AG09319 (cell line): ENCODE measurements at regions not wholly inside any gene's neighbourhood (a gene's known extent, or its start where the extent isn't known, plus 50 kb on each side); places are given as distances from the start of the nearest gene placed in this dataset.

Source experiments
- DNase-seq: peaks from one replicate; pipeline ENCODE4 v3.0.0-alpha.2; 2010; ENCODE audit warnings: low read depth; ENCODE audit errors: extremely low read depth
- CTCF ChIP-seq: IDR thresholded peaks from 2 replicates; pipeline ENCODE4 v1.5.1; 2011; ENCODE audit warnings: low read depth, mild to moderate bottlenecking, inconsistent platforms, low read length, moderate library complexity

- TF ChIP-seq CTCF = no peak
- DNase-seq = no peak
These were observed 135.8 kb upstream of the TRPC7 start for GRCh38 chr5:136501133-136501532.

GRCh38 chr5:136492587-136492986, 127.2 kb upstream of the TRPC7 start:
- TF ChIP-seq CTCF = no peak
- no peak for DNase-seq

- no peak for DNase-seq
- TF ChIP-seq CTCF = no peak
These were observed 126.5 kb upstream of the TRPC7 start for GRCh38 chr5:136491806-136492205.

GRCh38 chr5:136484808-136485325, 119.5 kb upstream of the TRPC7 start:
- DNase-seq = no peak
- TF ChIP-seq CTCF = no peak

- no peak for TF ChIP-seq CTCF
- DNase-seq = no peak
These were observed 116.9 kb upstream of the TRPC7 start for GRCh38 chr5:136482206-136482605.

- no peak for TF ChIP-seq CTCF
- no peak for DNase-seq
These were observed 109.1 kb upstream of the TRPC7 start for GRCh38 chr5:136474466-136474865.

GRCh38 chr5:136467632-136468031, 102.3 kb upstream of the TRPC7 start:
- TF ChIP-seq CTCF = no peak
- no peak for DNase-seq

- no peak for DNase-seq
- no peak for TF ChIP-seq CTCF
These were observed 100.7 kb upstream of the TRPC7 start for GRCh38 chr5:136466041-136466415.
